ENCODE measurements at regions not wholly inside any gene's neighbourhood (a gene's known extent, or its start where the extent isn't known, plus 50 kb on each side); places are given as distances from the start of the nearest gene placed in this dataset.
"Not testable (repeated sequence)": the region's sequence is repeated elsewhere in the genome, so short reads cannot be mapped to it uniquely, and the experiment has no call there.

- Histone ChIP-seq H3K4me1 (ENCODE audit: insufficient read depth, low read length) (0 out of 2 replicates have a peak, but pooled peaks cover 3% of the 10 kb centered on the region), H3K9me3 (ENCODE audit: control insufficient read depth, insufficient read depth, low read length) (peaks cover 14% of the 10 kb centered on the region), H3K9ac (ENCODE audit: low read depth, low read length) (no peak overlapping the region), H3K36me3 (ENCODE audit: insufficient read depth, low read length) (no peaks in the 10 kb centered on the region)
Observed at GRCh38 chr5:154673506-154673905, 81.7 kb upstream of the LARP1 start.

GRCh38 chr5:154669913-154670312, 85.3 kb upstream of the LARP1 start:
- not testable (repeated sequence) for H3K36me3 ChIP-seq (ENCODE audit: insufficient read depth, low read length); H3K9ac ChIP-seq (ENCODE audit: low read depth, low read length); H3K4me1 ChIP-seq (ENCODE audit: insufficient read depth, low read length)

GRCh38 chr5:154669402-154669801, 85.8 kb upstream of the LARP1 start:
- no peaks in the 10 kb centered on the region for H3K4me1 ChIP-seq (ENCODE audit: insufficient read depth, low read length)
- no peak overlapping the region for H3K9ac ChIP-seq (ENCODE audit: low read depth, low read length)
- peaks cover 15% of the 10 kb centered on the region for H3K9me3 ChIP-seq (ENCODE audit: control insufficient read depth, insufficient read depth, low read length)
- no peaks in the 10 kb centered on the region for H3K36me3 ChIP-seq (ENCODE audit: insufficient read depth, low read length)

More at GRCh38 chr5:154669913-154670312, 85.3 kb upstream of the LARP1 start:
- peaks cover 15% of the 10 kb centered on the region for H3K9me3 ChIP-seq (ENCODE audit: control insufficient read depth, insufficient read depth, low read length)

GRCh38 chr5:154664869-154665268, 90.3 kb upstream of the LARP1 start:
- H3K9ac ChIP-seq (ENCODE audit: low read depth, low read length): no peak overlapping the region
- H3K4me1 ChIP-seq (ENCODE audit: insufficient read depth, low read length): no peaks in the 10 kb centered on the region
- H3K9me3 ChIP-seq (ENCODE audit: control insufficient read depth, insufficient read depth, low read length): peaks cover 6% of the 10 kb centered on the region
- H3K36me3 ChIP-seq (ENCODE audit: insufficient read depth, low read length): no peaks in the 10 kb centered on the region

GRCh38 chr5:154663424-154663823, 91.8 kb upstream of the LARP1 start:
- Histone ChIP-seq H3K9ac (ENCODE audit: low read depth, low read length) (no peak overlapping the region), H3K36me3 (ENCODE audit: insufficient read depth, low read length) (no peaks in the 10 kb centered on the region), H3K9me3 (ENCODE audit: control insufficient read depth, insufficient read depth, low read length) (peaks cover under 1% of the 10 kb centered on the region), H3K4me1 (ENCODE audit: insufficient read depth, low read length) (no peaks in the 10 kb centered on the region)

- Histone ChIP-seq H3K4me1 (ENCODE audit: insufficient read depth, low read length) (peaks cover 14% of the 10 kb centered on the region; the same call in 1 of the 2 replicates), H3K9me3 (ENCODE audit: control insufficient read depth, insufficient read depth, low read length) (no peaks in the 10 kb centered on the region), H3K9ac (ENCODE audit: low read depth, low read length) (no peak overlapping the region), H3K36me3 (ENCODE audit: insufficient read depth, low read length) (no peaks in the 10 kb centered on the region)
Observed at GRCh38 chr5:154654486-154655371, 100.4 kb upstream of the LARP1 start.

- H3K9ac ChIP-seq (ENCODE audit: low read depth, low read length): no peak overlapping the region
- H3K4me1 ChIP-seq (ENCODE audit: insufficient read depth, low read length): peaks cover 14% of the 10 kb centered on the region; the same call in 1 of the 2 replicates
Observed at GRCh38 chr5:154653764-154654485, 101.3 kb upstream of the LARP1 start.

GRCh38 chr5:154653418-154653763, 101.8 kb upstream of the LARP1 start:
- peaks cover 14% of the 10 kb centered on the region; the same call in 1 of the 2 replicates for H3K4me1 ChIP-seq (ENCODE audit: insufficient read depth, low read length)
- no peaks in the 10 kb centered on the region for H3K9me3 ChIP-seq (ENCODE audit: control insufficient read depth, insufficient read depth, low read length)
- H3K36me3 ChIP-seq (ENCODE audit: insufficient read depth, low read length): no peaks in the 10 kb centered on the region
- no peak overlapping the region for H3K9ac ChIP-seq (ENCODE audit: low read depth, low read length)

More at GRCh38 chr5:154653764-154654485, 101.3 kb upstream of the LARP1 start:
- Histone ChIP-seq H3K9me3 (ENCODE audit: control insufficient read depth, insufficient read depth, low read length) (no peaks in the 10 kb centered on the region), H3K36me3 (ENCODE audit: insufficient read depth, low read length) (no peaks in the 10 kb centered on the region)

- H3K9ac ChIP-seq (ENCODE audit: low read depth, low read length): no peak overlapping the region
- no peaks in the 10 kb centered on the region for H3K36me3 ChIP-seq (ENCODE audit: insufficient read depth, low read length)
- H3K4me1 ChIP-seq (ENCODE audit: insufficient read depth, low read length): peaks cover 16% of the 10 kb centered on the region
- H3K9me3 ChIP-seq (ENCODE audit: control insufficient read depth, insufficient read depth, low read length): no peaks in the 10 kb centered on the region
Observed at GRCh38 chr5:154652746-154653417, 102.3 kb upstream of the LARP1 start.

- not testable (repeated sequence) for H3K36me3 ChIP-seq (ENCODE audit: insufficient read depth, low read length); H3K9ac ChIP-seq (ENCODE audit: low read depth, low read length); H3K9me3 ChIP-seq (ENCODE audit: control insufficient read depth, insufficient read depth, low read length)
- H3K4me1 ChIP-seq (ENCODE audit: insufficient read depth, low read length): peaks cover 19% of the 10 kb centered on the region
Observed at GRCh38 chr5:154651795-154652194, 103.4 kb upstream of the LARP1 start.

- H3K9me3 ChIP-seq (ENCODE audit: control insufficient read depth, insufficient read depth, low read length): no peaks in the 10 kb centered on the region
- H3K4me1 ChIP-seq (ENCODE audit: insufficient read depth, low read length): peaks cover 14% of the 10 kb centered on the region
- no peaks in the 10 kb centered on the region for H3K36me3 ChIP-seq (ENCODE audit: insufficient read depth, low read length)
- no peak overlapping the region for H3K9ac ChIP-seq (ENCODE audit: low read depth, low read length)
Observed at GRCh38 chr5:154648706-154649105, 106.5 kb upstream of the LARP1 start.

- Histone ChIP-seq H3K36me3 (ENCODE audit: insufficient read depth, low read length) (no peaks in the 10 kb centered on the region), H3K9ac (ENCODE audit: low read depth, low read length) (peak overlapping the region; percentile 28; the same call in 1 of the 2 replicates)
Observed at GRCh38 chr5:154648229-154648628, 106.9 kb upstream of the LARP1 start.

GRCh38 chr5:154647761-154648145, 107.4 kb upstream of the LARP1 start:
- no peaks in the 10 kb centered on the region for H3K36me3 ChIP-seq (ENCODE audit: insufficient read depth, low read length)
- H3K4me1 ChIP-seq (ENCODE audit: insufficient read depth, low read length): peaks cover 5% of the 10 kb centered on the region; the same call in 1 of the 2 replicates
- peak overlapping the region; percentile 28; the same call in 1 of the 2 replicates for H3K9ac ChIP-seq (ENCODE audit: low read depth, low read length)
- no peaks in the 10 kb centered on the region for H3K9me3 ChIP-seq (ENCODE audit: control insufficient read depth, insufficient read depth, low read length)

More at GRCh38 chr5:154648229-154648628, 106.9 kb upstream of the LARP1 start:
- H3K9me3 ChIP-seq (ENCODE audit: control insufficient read depth, insufficient read depth, low read length): no peaks in the 10 kb centered on the region
- H3K4me1 ChIP-seq (ENCODE audit: insufficient read depth, low read length): peaks cover 10% of the 10 kb centered on the region

GRCh38 chr5:154647114-154647760, 107.9 kb upstream of the LARP1 start:
- no peaks in the 10 kb centered on the region for H3K36me3 ChIP-seq (ENCODE audit: insufficient read depth, low read length)
- H3K9ac ChIP-seq (ENCODE audit: low read depth, low read length): peak overlapping the region; percentile 28; the same call in 1 of the 2 replicates
- peaks cover 5% of the 10 kb centered on the region; the same call in 1 of the 2 replicates for H3K4me1 ChIP-seq (ENCODE audit: insufficient read depth, low read length)
- no peaks in the 10 kb centered on the region for H3K9me3 ChIP-seq (ENCODE audit: control insufficient read depth, insufficient read depth, low read length)

Measured in ES-I3 (cell line).